Nephron (organoid): ENCODE measurements at regions not wholly inside any gene's neighbourhood (a gene's known extent, or its start where the extent isn't known, plus 50 kb on each side); places are given as distances from the start of the nearest gene placed in this dataset.
A peak's percentile ranks its signal among the peaks of the same experiment; 100 is the strongest.
"Not testable (repeated sequence)": the region's sequence is repeated elsewhere in the genome, so short reads cannot be mapped to it uniquely, and the experiment has no call there.

ENCODE experiments used
- H3K27ac Mint-ChIP-seq, 3 experiments: 2 replicates each; pipeline ENCODE4 v1.8.0; 2020; ENCODE audit warnings: mixed read lengths in 3 of 3, mild to moderate bottlenecking in 2 of 3, moderate library complexity in 1 of 3
- H3K27me3 Mint-ChIP-seq: 2 replicates; pipeline ENCODE4 v1.8.0; 2021; ENCODE audit warnings: low read depth, mild to moderate bottlenecking, moderate library complexity, mixed read lengths
- H3K36me3 Mint-ChIP-seq: 2 replicates; pipeline ENCODE4 v1.8.0; 2020; ENCODE audit warnings: low read depth, mixed read lengths
- H3K4me1 Mint-ChIP-seq: 2 replicates; pipeline ENCODE4 v1.8.0; 2020; ENCODE audit warnings: mixed read lengths
- H3K4me3 Mint-ChIP-seq, 3 experiments: 2 replicates each; pipeline ENCODE4 v1.8.0; 2020; ENCODE audit warnings: mild to moderate bottlenecking in 3 of 3, mixed read lengths in 3 of 3, moderate library complexity in 2 of 3
- H3K9me3 Mint-ChIP-seq: 2 replicates; pipeline ENCODE4 v1.8.0; 2020; ENCODE audit warnings: mixed read lengths
- TF ChIP-seq, protein P1 (sequence below), 3 experiments: fragments of 200-600 bp; sonication (generic); IDR thresholded peaks; one replicate each; pipeline ENCODE4 v1.5.0; 2021; ENCODE audit warnings: antibody characterized with exemption in 3 of 3; ENCODE audit not compliant: unreplicated experiment in 3 of 3

DNA sequence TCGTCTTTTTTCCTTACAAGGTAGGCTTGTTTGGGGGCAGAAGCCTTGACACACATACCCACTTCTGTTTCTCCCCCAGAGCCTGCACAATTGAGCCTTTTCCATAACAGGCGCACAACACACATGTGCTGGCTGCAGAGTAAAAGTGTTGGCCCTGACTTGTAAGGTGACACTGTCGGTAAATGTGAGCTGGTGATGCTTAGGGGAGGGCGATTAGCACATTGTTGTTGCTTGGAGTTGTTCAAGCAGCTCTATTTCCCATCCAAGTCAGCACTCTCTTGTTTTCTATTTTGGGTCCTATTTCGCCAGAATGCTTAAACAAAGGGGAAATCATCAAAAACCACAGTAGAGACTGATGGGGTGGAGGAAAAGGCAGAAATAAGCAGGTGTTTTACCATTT is 51.9 kb upstream of the PTPRJ start:
- Mint-ChIP-seq H3K4me1 (peaks cover 5% of the 10 kb centered on the region), H3K4me3 (no peak overlapping the region), H3K9me3 (no peaks in the 10 kb centered on the region), H3K36me3 (no peaks in the 10 kb centered on the region), H3K27ac (peak overlapping the region in 1 of 3 experiments; percentile 18), H3K27me3 (no peaks in the 10 kb centered on the region)
- TF ChIP-seq, protein P1, sequence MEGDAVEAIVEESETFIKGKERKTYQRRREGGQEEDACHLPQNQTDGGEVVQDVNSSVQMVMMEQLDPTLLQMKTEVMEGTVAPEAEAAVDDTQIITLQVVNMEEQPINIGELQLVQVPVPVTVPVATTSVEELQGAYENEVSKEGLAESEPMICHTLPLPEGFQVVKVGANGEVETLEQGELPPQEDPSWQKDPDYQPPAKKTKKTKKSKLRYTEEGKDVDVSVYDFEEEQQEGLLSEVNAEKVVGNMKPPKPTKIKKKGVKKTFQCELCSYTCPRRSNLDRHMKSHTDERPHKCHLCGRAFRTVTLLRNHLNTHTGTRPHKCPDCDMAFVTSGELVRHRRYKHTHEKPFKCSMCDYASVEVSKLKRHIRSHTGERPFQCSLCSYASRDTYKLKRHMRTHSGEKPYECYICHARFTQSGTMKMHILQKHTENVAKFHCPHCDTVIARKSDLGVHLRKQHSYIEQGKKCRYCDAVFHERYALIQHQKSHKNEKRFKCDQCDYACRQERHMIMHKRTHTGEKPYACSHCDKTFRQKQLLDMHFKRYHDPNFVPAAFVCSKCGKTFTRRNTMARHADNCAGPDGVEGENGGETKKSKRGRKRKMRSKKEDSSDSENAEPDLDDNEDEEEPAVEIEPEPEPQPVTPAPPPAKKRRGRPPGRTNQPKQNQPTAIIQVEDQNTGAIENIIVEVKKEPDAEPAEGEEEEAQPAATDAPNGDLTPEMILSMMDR (IDR thresholded peaks at IDR 0.05; ENCODE audit: unreplicated experiment in 3 of 3): no peak

DNA sequence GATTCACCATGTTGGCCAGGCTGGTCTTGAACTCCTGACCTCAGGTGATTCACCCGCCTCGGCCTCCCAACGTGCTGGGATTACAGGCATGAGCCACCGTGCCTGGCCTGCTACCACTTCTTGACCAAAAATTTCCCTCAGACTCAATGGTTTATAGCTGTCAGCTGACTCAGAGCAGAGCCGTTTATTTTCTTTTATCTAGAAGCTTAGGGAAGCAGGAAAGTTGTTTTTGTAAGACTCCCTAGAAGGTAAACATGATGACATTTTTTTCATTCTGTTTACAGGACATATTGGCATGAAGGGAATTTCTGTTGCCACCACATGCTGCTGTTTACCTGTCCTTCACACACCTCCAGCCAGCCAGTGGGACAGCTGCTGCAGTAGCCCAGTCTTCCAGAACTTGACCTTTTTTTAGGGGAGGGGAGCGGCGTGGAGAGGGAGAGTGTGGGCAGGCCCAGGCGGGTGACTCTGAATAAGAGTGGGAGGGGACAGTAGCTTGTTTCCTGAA is 56.1 kb upstream of the PTPRJ start:
- peaks cover 6% of the 10 kb centered on the region for H3K27me3 Mint-ChIP-seq
- TF ChIP-seq, protein P1 (IDR thresholded peaks at IDR 0.05; ENCODE audit: unreplicated experiment in 3 of 3): no peak

DNA sequence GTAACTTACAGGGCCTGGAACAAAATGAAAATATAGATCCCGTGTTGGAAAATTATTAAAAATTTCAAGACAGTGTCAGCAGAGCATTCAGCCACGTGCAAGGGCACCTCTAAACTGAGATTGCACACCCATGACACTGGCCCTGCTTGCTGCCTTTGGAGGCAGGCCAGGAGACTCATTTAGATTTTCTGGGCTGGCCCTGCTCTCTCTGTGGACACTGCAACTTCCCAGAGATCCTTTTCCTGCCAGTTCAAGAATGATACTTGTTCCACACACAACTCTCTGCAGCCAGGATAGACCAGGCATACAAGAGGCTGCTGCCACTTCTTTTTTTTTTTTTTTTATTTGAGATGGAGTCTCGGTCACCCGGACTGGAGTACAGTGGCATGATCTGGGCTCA is 56.7 kb upstream of the PTPRJ start:
- H3K27ac Mint-ChIP-seq: peak overlapping the region in 2 of 3 experiments; percentile 56 to 88
- H3K4me3 Mint-ChIP-seq: no peak overlapping the region
- peaks cover 3% of the 10 kb centered on the region for H3K9me3 Mint-ChIP-seq
- TF ChIP-seq, protein P1 (IDR thresholded peaks at IDR 0.05; ENCODE audit: unreplicated experiment in 3 of 3): no peak
- peaks cover 5% of the 10 kb centered on the region for H3K4me1 Mint-ChIP-seq
- no peaks in the 10 kb centered on the region for H3K36me3 Mint-ChIP-seq
- H3K27me3 Mint-ChIP-seq: peaks cover 6% of the 10 kb centered on the region

More for the DNA sequence above, 56.1 kb upstream of the PTPRJ start:
- Mint-ChIP-seq H3K36me3 (no peaks in the 10 kb centered on the region), H3K9me3 (peaks cover 3% of the 10 kb centered on the region), H3K4me1 (peaks cover 5% of the 10 kb centered on the region), H3K4me3 (no peak overlapping the region), H3K27ac (peak overlapping the region in 1 of 3 experiments; percentile 83)

DNA sequence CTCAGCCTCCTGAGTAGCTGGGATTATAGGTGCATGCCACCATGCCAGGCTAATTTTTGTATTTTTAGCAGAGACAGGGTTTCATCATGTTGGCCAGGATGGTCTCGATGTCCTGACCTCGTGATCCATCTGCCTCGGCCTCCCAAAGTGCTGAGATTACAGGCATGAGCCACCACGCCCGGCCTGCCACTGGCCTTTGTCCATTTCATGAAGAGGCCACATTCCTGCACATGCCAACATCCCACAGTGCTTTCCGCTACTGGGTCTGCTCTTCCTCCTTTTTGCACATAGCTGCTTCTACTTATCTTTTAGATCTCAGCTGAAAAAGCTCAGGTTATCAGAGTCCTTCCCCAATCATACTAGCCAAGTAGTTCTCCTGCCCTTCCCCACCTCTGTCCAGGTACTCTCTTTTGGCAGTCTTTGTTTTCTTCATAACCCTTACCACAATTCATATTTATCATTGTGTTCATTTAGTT is 59.2 kb upstream of the PTPRJ start:
- H3K27ac Mint-ChIP-seq, H3K9me3 Mint-ChIP-seq, H3K4me3 Mint-ChIP-seq, H3K36me3 Mint-ChIP-seq, H3K27me3 Mint-ChIP-seq: not testable (repeated sequence)
- peaks cover 19% of the 10 kb centered on the region for H3K4me1 Mint-ChIP-seq

DNA sequence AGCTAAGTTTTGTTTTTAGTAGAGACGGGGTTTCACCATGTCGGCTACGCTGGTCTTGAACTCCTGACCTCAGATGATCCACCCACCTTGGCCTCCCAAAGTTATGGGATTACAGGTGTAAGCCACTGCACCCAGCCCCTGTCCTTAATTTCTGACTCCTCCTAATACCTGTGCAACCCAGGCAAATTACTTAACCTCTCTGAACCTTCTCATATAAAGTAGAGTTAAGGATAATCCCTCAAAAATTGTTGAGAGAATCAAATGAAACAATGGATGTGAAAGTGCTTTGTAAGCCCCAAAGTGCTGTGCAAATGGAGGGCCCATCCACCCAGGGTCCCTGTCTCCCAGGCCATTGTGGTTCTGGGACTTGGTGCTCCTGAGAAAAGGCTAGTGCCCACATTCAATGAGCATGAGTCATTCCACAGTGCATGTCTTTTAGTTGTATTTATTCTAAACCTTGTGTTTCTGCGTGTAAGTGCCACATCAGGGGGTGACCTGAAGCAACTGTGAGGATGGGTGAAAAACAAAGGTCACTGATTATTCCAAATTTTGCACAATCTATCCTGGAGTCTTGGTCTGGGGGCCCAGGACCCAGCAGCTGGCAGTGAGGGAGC is 61.4 kb upstream of the PTPRJ start:
- Mint-ChIP-seq H3K4me3 (no peak overlapping the region), H3K27me3 (peaks cover 6% of the 10 kb centered on the region), H3K9me3 (peaks cover 3% of the 10 kb centered on the region), H3K36me3 (no peaks in the 10 kb centered on the region), H3K27ac (peak overlapping the region in 2 of 3 experiments; percentile 69 to 97), H3K4me1 (peaks cover 35% of the 10 kb centered on the region)
- TF ChIP-seq, protein P1 (IDR thresholded peaks at IDR 0.05; ENCODE audit: unreplicated experiment in 3 of 3): no peak

DNA sequence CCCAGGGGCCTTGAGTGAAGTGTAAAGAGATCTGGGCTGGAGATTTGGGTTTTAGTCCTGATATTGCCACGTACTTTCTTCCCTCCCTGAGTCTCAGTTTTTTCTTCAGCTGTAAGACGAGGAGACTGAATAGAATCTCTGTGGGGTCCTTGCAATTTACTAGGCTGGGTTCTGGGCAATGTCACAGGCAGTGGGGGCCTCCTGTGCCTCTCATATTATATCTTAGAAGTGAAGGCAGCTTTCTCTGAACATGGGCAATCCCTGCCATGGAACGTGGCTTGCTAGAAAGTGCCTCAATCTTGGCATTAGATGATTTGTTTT is 62.0 kb upstream of the PTPRJ start:
- Mint-ChIP-seq H3K27me3 (peaks cover 6% of the 10 kb centered on the region), H3K36me3 (no peaks in the 10 kb centered on the region), H3K4me1 (peaks cover 40% of the 10 kb centered on the region), H3K9me3 (peaks cover 3% of the 10 kb centered on the region), H3K4me3 (peak overlapping the region in 2 of 3 experiments; percentile 7 to 13), H3K27ac (peak overlapping the region; percentile 2 to 97 (median 56))
- TF ChIP-seq, protein P1 (IDR thresholded peaks at IDR 0.05; ENCODE audit: unreplicated experiment in 3 of 3): no peak
